NCI-H748 treated with DMSO at 0.1 percent for 48 hours (cell line): ENCODE measurements at regions not wholly inside any gene's neighbourhood (a gene's known extent, or its start where the extent isn't known, plus 50 kb on each side); places are given as distances from the start of the nearest gene placed in this dataset.
A peak's percentile ranks its signal among the peaks of the same experiment; 100 is the strongest.

ENCODE experiments used
- DNase-seq: peaks from one replicate; lab custom pipeline; 2025; lab: John Stamatoyannopoulos, UW

GRCh38 chr12:60337839-60338549 lies 742.2 kb downstream of the SLC16A7 start:
- no peak for DNase-seq

- DNase-seq = no peak
Measured at GRCh38 chr12:60345442-60345841, 749.6 kb downstream of the SLC16A7 start.

- no peak for DNase-seq
Measured at GRCh38 chr12:60349232-60349978, 753.6 kb downstream of the SLC16A7 start.

GRCh38 chr12:60387356-60387755 lies 791.5 kb downstream of the SLC16A7 start:
- no peak for DNase-seq

GRCh38 chr12:60391051-60391450 lies 795.2 kb downstream of the SLC16A7 start:
- DNase-seq = no peak

- DNase-seq = no peak
Measured at GRCh38 chr12:60391791-60392190, 796.0 kb downstream of the SLC16A7 start.

- DNase-seq = no peak
Measured at GRCh38 chr12:60393093-60393492, 797.3 kb downstream of the SLC16A7 start.

- no peak for DNase-seq
Measured at GRCh38 chr12:60394665-60395064, 798.8 kb downstream of the SLC16A7 start.

- DNase-seq = no peak
Measured at GRCh38 chr12:60398547-60398946, 802.7 kb downstream of the SLC16A7 start.

- DNase-seq = no peak
Measured at GRCh38 chr12:60399064-60399463, 803.2 kb downstream of the SLC16A7 start.

- no peak for DNase-seq
Measured at GRCh38 chr12:60402996-60403395, 807.2 kb downstream of the SLC16A7 start.

- no peak for DNase-seq
Measured at GRCh38 chr12:60415351-60415750, 819.5 kb downstream of the SLC16A7 start.

GRCh38 chr12:60419986-60420385 lies 824.2 kb downstream of the SLC16A7 start:
- no peak for DNase-seq

- no peak for DNase-seq
Measured at GRCh38 chr12:60421741-60422140, 825.9 kb downstream of the SLC16A7 start.

- no peak for DNase-seq
Measured at GRCh38 chr12:60437297-60437696, 841.5 kb downstream of the SLC16A7 start.

GRCh38 chr12:60441577-60441976 lies 845.7 kb downstream of the SLC16A7 start:
- DNase-seq = no peak

GRCh38 chr12:60451457-60451856 lies 855.6 kb downstream of the SLC16A7 start:
- no peak for DNase-seq

- no peak for DNase-seq
Measured at GRCh38 chr12:60465060-60465459, 869.2 kb downstream of the SLC16A7 start.

- DNase-seq = no peak
Measured at GRCh38 chr12:60468546-60468945, 872.7 kb downstream of the SLC16A7 start.

GRCh38 chr12:60475825-60476224 lies 880.0 kb downstream of the SLC16A7 start:
- no peak for DNase-seq

GRCh38 chr12:60487284-60487683 lies 891.5 kb downstream of the SLC16A7 start:
- DNase-seq = no peak

- no peak for DNase-seq
Measured at GRCh38 chr12:60489071-60489470, 893.2 kb downstream of the SLC16A7 start.

GRCh38 chr12:60494244-60494643 lies 898.4 kb downstream of the SLC16A7 start:
- DNase-seq = peak; percentile 35

GRCh38 chr12:60498656-60499055 lies 902.8 kb downstream of the SLC16A7 start:
- DNase-seq = no peak
